ENCODE measurements at regions not wholly inside any gene's neighbourhood (a gene's known extent, or its start where the extent isn't known, plus 50 kb on each side); places are given as distances from the start of the nearest gene placed in this dataset.

GRCh38 chr20:10724449-10725173, 50.8 kb upstream of the JAG1 start:
- H3K36me3 ChIP-seq (ENCODE audit: control insufficient read depth, insufficient read depth, low read length): no peaks in the 10 kb centered on the region
- TF ChIP-seq CTCF (IDR thresholded peaks at IDR 0.05; ENCODE audit: insufficient read depth, low read length, poor library complexity, severe bottlenecking): no peak
- H3K27me3 ChIP-seq (ENCODE audit: control insufficient read depth, insufficient read depth, low read length): no peaks in the 10 kb centered on the region
- H3K4me3 ChIP-seq (ENCODE audit: low read depth, low read length): no peak overlapping the region
- DNase-seq (ENCODE audit: low read depth): no peak

- Histone ChIP-seq H3K27me3 (ENCODE audit: control insufficient read depth, insufficient read depth, low read length) (no peaks in the 10 kb centered on the region), H3K36me3 (ENCODE audit: control insufficient read depth, insufficient read depth, low read length) (no peaks in the 10 kb centered on the region), H3K4me3 (ENCODE audit: low read depth, low read length) (no peak overlapping the region)
- DNase-seq (ENCODE audit: low read depth): no peak
- TF ChIP-seq CTCF (IDR thresholded peaks at IDR 0.05; ENCODE audit: insufficient read depth, low read length, poor library complexity, severe bottlenecking): no peak
Observed at GRCh38 chr20:10728873-10729670, 55.3 kb upstream of the JAG1 start.

GRCh38 chr20:10729785-10730184, 56.0 kb upstream of the JAG1 start:
- Histone ChIP-seq H3K27me3 (ENCODE audit: control insufficient read depth, insufficient read depth, low read length) (no peaks in the 10 kb centered on the region), H3K4me3 (ENCODE audit: low read depth, low read length) (no peak overlapping the region), H3K36me3 (ENCODE audit: control insufficient read depth, insufficient read depth, low read length) (no peaks in the 10 kb centered on the region)
- no peak for DNase-seq (ENCODE audit: low read depth)
- no peak for TF ChIP-seq CTCF (IDR thresholded peaks at IDR 0.05; ENCODE audit: insufficient read depth, low read length, poor library complexity, severe bottlenecking)

- H3K36me3 ChIP-seq (ENCODE audit: control insufficient read depth, insufficient read depth, low read length): no peaks in the 10 kb centered on the region
- no peak for TF ChIP-seq CTCF (IDR thresholded peaks at IDR 0.05; ENCODE audit: insufficient read depth, low read length, poor library complexity, severe bottlenecking)
- no peaks in the 10 kb centered on the region for H3K27me3 ChIP-seq (ENCODE audit: control insufficient read depth, insufficient read depth, low read length)
- H3K4me3 ChIP-seq (ENCODE audit: low read depth, low read length): no peak overlapping the region
- DNase-seq (ENCODE audit: low read depth): no peak
Observed at GRCh38 chr20:10730629-10731183, 56.9 kb upstream of the JAG1 start.

GRCh38 chr20:10731190-10731965, 57.6 kb upstream of the JAG1 start:
- no peak for TF ChIP-seq CTCF (IDR thresholded peaks at IDR 0.05; ENCODE audit: insufficient read depth, low read length, poor library complexity, severe bottlenecking)
- no peak for DNase-seq (ENCODE audit: low read depth)
- Histone ChIP-seq H3K36me3 (ENCODE audit: control insufficient read depth, insufficient read depth, low read length) (no peaks in the 10 kb centered on the region), H3K27me3 (ENCODE audit: control insufficient read depth, insufficient read depth, low read length) (no peaks in the 10 kb centered on the region), H3K4me3 (ENCODE audit: low read depth, low read length) (no peak overlapping the region)
